Endothelial cell (in vitro differentiated cells): ENCODE measurements at regions not wholly inside any gene's neighbourhood (a gene's known extent, or its start where the extent isn't known, plus 50 kb on each side); places are given as distances from the start of the nearest gene placed in this dataset.

Experiments
- DNase-seq: peaks from one replicate; pipeline ENCODE4 v3.0.0; 2021; ENCODE audit warnings: low spot score
- H3K27ac Mint-ChIP-seq: one replicate; pipeline ENCODE4 v1.8.0; 2021; ENCODE audit warnings: mixed read lengths, inconsistent platforms; ENCODE audit not compliant: unreplicated experiment
- H3K27me3 Mint-ChIP-seq: one replicate; pipeline ENCODE4 v1.8.0; 2021; ENCODE audit warnings: mild to moderate bottlenecking, moderate library complexity, mixed read lengths, inconsistent platforms; ENCODE audit not compliant: unreplicated experiment
- H3K36me3 Mint-ChIP-seq: one replicate; pipeline ENCODE4 v1.8.0; 2021; ENCODE audit warnings: mild to moderate bottlenecking, low read depth, mixed read lengths, inconsistent platforms; ENCODE audit not compliant: unreplicated experiment
- H3K4me1 Mint-ChIP-seq: one replicate; pipeline ENCODE4 v1.8.0; 2021; ENCODE audit warnings: mild to moderate bottlenecking, mixed read lengths, inconsistent platforms; ENCODE audit not compliant: unreplicated experiment
- H3K4me3 Mint-ChIP-seq: one replicate; pipeline ENCODE4 v1.8.0; 2021; ENCODE audit warnings: mild to moderate bottlenecking, mixed read lengths, inconsistent platforms; ENCODE audit not compliant: unreplicated experiment
- H3K9me3 Mint-ChIP-seq: one replicate; pipeline ENCODE4 v1.8.0; 2021; ENCODE audit warnings: mixed read lengths, inconsistent platforms; ENCODE audit not compliant: unreplicated experiment
- TF ChIP-seq, protein P1 (sequence below): fragments of 200-600 bp; sonication (generic); IDR thresholded peaks from one replicate; pipeline ENCODE4 v1.5.0; 2021; ENCODE audit warnings: antibody characterized with exemption; ENCODE audit not compliant: unreplicated experiment

- no peaks in the 10 kb centered on the region for H3K27me3 Mint-ChIP-seq
- no peaks in the 10 kb centered on the region for H3K9me3 Mint-ChIP-seq
- H3K27ac Mint-ChIP-seq, result no peak overlapping the region
- no peak for DNase-seq
- TF ChIP-seq, protein P1, sequence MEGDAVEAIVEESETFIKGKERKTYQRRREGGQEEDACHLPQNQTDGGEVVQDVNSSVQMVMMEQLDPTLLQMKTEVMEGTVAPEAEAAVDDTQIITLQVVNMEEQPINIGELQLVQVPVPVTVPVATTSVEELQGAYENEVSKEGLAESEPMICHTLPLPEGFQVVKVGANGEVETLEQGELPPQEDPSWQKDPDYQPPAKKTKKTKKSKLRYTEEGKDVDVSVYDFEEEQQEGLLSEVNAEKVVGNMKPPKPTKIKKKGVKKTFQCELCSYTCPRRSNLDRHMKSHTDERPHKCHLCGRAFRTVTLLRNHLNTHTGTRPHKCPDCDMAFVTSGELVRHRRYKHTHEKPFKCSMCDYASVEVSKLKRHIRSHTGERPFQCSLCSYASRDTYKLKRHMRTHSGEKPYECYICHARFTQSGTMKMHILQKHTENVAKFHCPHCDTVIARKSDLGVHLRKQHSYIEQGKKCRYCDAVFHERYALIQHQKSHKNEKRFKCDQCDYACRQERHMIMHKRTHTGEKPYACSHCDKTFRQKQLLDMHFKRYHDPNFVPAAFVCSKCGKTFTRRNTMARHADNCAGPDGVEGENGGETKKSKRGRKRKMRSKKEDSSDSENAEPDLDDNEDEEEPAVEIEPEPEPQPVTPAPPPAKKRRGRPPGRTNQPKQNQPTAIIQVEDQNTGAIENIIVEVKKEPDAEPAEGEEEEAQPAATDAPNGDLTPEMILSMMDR, result no peak
- no peak overlapping the region for H3K4me3 Mint-ChIP-seq
- no peaks in the 10 kb centered on the region for H3K36me3 Mint-ChIP-seq
- no peaks in the 10 kb centered on the region for H3K4me1 Mint-ChIP-seq
These were observed 280.1 kb upstream of the PDE4D start for GRCh38 chr5:60173667-60174066.

- no peak overlapping the region for H3K4me3 Mint-ChIP-seq
- TF ChIP-seq, protein P1, result no peak
- H3K27ac Mint-ChIP-seq, result no peak overlapping the region
- H3K27me3 Mint-ChIP-seq, result peaks cover 1% of the 10 kb centered on the region
- no peaks in the 10 kb centered on the region for H3K9me3 Mint-ChIP-seq
- H3K36me3 Mint-ChIP-seq, result no peaks in the 10 kb centered on the region
- no peak for DNase-seq
- peaks cover 2% of the 10 kb centered on the region for H3K4me1 Mint-ChIP-seq
These were observed 270.2 kb upstream of the PDE4D start for GRCh38 chr5:60163762-60164161.

GRCh38 chr5:60162441-60162840, 268.9 kb upstream of the PDE4D start:
- Mint-ChIP-seq H3K27me3 (peaks cover 1% of the 10 kb centered on the region), H3K27ac (no peak overlapping the region), H3K36me3 (no peaks in the 10 kb centered on the region), H3K4me1 (peaks cover 2% of the 10 kb centered on the region), H3K4me3 (no peak overlapping the region), H3K9me3 (no peaks in the 10 kb centered on the region)
- DNase-seq, result no peak
- TF ChIP-seq, protein P1, result no peak

DNA sequence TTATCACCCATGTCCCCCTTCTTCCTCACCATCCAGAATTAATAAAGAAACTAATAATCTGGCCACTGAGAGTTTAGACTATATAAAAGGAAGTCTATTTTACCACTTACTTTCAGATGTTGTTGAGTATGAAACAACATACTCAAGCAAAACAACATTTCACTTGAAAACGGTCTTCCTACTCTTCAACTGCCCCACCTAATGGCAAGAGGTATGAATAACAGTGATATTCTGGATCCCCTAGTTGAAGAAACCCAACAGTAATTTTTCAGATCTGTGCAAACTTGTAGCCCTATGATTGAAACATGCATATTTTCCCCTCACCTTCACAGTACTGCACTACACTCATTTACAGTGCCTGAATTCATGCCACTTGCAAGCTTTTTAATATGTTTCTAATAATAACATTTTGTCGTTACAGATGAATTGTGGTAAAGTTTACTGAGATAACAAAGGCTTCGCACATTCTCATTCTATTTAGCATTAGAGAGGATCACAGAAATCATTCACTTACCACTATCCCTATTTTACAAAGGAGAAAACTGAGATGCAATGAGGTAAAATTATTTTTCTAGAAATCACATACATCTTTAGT, 267.9 kb upstream of the PDE4D start:
- Mint-ChIP-seq H3K9me3 (no peaks in the 10 kb centered on the region), H3K27ac (no peak overlapping the region), H3K27me3 (peaks cover 1% of the 10 kb centered on the region), H3K4me1 (peaks cover 2% of the 10 kb centered on the region), H3K36me3 (no peaks in the 10 kb centered on the region), H3K4me3 (no peak overlapping the region)
- DNase-seq, result peak; percentile 33
- TF ChIP-seq, protein P1, result peak; percentile 62

GRCh38 chr5:60149081-60149480, 255.6 kb upstream of the PDE4D start:
- TF ChIP-seq, protein P1, result no peak
- H3K4me3 Mint-ChIP-seq, result no peak overlapping the region
- H3K9me3 Mint-ChIP-seq, result no peaks in the 10 kb centered on the region
- H3K27me3 Mint-ChIP-seq, result no peaks in the 10 kb centered on the region
- no peak overlapping the region for H3K27ac Mint-ChIP-seq
- H3K4me1 Mint-ChIP-seq, result no peaks in the 10 kb centered on the region
- H3K36me3 Mint-ChIP-seq, result no peaks in the 10 kb centered on the region
- DNase-seq, result no peak
